ENCODE measurements at regions not wholly inside any gene's neighbourhood (a gene's known extent, or its start where the extent isn't known, plus 50 kb on each side); places are given as distances from the start of the nearest gene placed in this dataset.

GRCh38 chr4:35652197-35652596, 592.1 kb downstream of the ARAP2 start:
- TF ChIP-seq CTCF (conservative IDR thresholded peaks at IDR 0.05; ENCODE audit: low read length), result no peak
- TF ChIP-seq EZH2phosphoT487 (IDR thresholded peaks at IDR 0.05; ENCODE audit: borderline replicate concordance, low read depth, low read length), result no peak
